HG02798 (cell line): ENCODE measurements at regions not wholly inside any gene's neighbourhood (a gene's known extent, or its start where the extent isn't known, plus 50 kb on each side); places are given as distances from the start of the nearest gene placed in this dataset.
"Not testable (repeated sequence)": the region's sequence is repeated elsewhere in the genome, so short reads cannot be mapped to it uniquely, and the experiment has no call there.

Experiments used
- ATAC-seq: cut with Tn5 transposase; IDR thresholded peaks from one replicate; pipeline ENCODE4 v1.9.1; 2021; ENCODE audit warnings: mild to moderate bottlenecking; ENCODE audit not compliant: unreplicated experiment, poor library complexity

- no peak for ATAC-seq
Measured at GRCh38 chr1:222416001-222416791, 131.7 kb downstream of the HHIPL2 start.

- ATAC-seq: no peak
Measured at GRCh38 chr1:222415441-222415840, 132.5 kb downstream of the HHIPL2 start.

DNA sequence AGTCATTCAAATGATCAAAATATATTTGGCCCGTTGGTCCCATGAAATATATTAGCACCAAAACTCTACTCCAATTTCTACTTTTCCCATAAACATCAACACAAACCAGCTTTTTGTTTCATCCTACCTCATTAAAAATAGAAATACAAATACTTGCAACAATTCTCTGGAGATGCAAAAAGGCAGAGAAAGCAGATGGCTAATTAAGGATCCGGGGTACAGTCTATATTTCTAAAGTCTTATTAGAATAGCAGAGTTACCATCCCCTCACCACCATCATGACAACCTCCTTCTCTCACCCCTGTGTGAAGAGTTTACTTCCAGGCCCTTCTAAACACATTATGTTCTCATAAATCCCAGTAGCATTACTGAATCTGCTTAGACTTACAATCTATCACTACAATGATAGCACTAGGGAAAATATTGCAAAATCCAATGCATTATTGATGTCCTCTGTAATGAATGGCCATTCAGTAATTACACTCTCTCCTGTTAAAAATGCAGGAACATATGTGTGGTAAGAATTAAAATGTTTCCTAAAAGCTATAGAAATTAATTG is 133.8 kb downstream of the HHIPL2 start:
- ATAC-seq: no peak

GRCh38 chr1:222413436-222413835 is 134.5 kb downstream of the HHIPL2 start:
- ATAC-seq: no peak

DNA sequence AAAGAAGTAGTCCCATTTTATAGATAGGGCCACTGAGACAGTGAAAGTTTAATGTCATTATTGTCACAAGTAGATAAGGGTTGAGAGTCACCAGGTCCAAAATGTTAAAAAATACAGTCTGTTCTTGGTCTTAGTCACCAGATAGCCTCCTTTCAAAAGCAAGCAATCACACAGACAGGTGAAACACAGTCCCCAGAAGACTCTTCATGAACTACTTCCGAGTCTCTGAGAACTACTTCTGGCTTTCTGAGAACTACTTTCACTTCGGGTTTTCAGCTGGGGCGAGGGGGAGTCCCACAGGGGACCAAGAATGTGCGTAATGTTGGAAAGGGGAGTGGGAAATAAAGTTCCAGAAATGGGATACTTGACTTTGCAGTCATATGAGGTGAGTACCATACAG is 143.2 kb downstream of the HHIPL2 start:
- peak; percentile 78 for ATAC-seq

- no peak for ATAC-seq
Measured at GRCh38 chr1:222399197-222399596, 148.7 kb downstream of the HHIPL2 start.

DNA sequence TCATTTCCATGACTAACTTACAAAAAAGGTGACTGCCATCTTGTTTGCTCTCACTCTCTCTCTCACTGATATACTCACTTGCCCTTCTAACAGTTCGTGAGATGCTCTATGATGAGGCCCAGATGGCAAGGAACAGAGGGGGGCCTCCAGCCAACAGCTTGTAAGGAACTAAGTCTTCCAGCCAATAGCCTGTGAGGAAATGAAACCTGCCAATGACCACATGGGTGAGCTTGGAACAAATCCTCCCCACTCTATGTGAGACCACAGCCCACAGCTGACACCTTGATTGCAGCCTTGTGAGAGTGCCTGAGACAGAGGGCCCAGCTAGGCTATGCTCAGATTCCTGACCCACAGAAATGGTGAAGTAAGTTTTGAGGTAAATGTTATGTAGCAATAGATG is 153.7 kb downstream of the HHIPL2 start:
- ATAC-seq: peak; percentile 31

DNA sequence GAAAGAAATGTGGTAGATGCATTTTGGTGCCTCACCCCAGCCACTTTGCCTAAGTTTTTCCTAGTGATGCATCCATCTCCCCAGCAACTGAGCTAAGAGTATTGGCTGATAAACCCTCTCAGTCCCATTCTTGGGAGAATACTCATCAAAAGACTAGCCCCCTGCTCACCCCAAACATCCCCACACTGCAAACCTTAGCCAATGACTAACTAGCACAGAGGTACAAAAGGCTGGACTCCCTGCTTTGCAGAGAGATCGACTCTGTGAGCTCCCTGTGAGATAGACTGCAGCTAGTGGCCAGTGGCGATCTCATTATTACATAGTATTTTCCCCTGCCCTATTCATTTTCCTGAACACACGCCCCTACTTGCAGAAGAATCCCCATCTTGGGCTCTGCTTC is 155.3 kb downstream of the HHIPL2 start:
- ATAC-seq: no peak

DNA sequence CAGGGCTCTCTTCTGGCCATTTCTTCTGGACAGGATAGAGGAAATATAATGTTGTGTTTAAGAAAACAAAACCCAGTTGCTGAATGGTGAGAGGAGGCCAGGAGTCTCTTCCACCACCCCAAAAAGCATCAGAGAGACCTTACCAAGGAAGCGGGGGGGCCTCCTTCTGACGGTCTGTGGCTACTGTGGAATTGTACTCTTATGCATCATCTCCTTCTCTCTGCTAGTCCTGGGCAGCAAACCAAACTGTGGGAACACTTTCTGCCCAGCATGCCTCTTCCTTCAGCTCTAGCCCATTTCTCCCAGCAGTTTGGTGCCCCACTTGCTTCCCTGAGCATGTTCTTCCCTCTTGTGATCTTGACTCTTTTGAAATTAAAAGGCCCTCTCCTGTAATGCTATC is 157.7 kb downstream of the HHIPL2 start:
- no peak for ATAC-seq

- no peak for ATAC-seq
Measured at GRCh38 chr1:222387007-222387814, 160.7 kb downstream of the HHIPL2 start.

DNA sequence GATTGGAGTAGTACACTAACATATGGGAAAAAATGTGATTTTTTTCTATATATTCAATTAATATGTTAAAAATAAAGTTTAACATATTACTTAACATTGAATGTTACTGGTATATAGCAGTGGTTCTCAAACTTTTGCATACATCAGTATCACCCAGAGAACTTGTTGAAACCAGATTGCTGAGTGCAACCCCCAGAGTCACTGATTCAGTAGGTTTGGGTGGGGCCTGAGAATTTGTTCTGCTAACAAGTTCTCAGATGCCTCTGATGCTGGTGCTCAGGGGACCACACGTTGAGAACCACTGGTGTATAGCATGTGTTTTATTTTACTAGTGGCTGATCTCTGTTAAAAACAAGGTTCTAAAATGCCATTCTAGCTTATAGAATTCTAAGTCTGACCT is 161.9 kb downstream of the HHIPL2 start:
- ATAC-seq: no peak

DNA sequence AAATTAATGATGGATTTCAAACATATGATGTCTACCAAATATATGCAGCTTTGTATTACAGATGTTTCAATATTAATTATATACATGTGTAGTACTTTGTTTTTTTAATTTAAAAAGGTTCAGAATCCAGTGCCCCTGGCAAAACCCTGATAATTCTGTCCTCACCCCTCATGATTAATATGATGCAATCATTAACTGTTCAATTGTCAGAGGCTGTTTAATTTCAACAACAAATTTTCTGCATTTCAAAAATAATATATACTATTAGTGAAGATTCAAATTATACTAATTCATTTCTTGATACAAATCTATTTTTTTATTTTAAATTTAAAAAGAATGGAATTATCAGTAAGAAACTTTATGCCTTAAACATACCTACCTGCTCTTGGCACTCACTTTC is 162.6 kb downstream of the HHIPL2 start:
- no peak for ATAC-seq

- ATAC-seq: no peak
Measured at GRCh38 chr1:222384531-222384930, 163.4 kb downstream of the HHIPL2 start.

DNA sequence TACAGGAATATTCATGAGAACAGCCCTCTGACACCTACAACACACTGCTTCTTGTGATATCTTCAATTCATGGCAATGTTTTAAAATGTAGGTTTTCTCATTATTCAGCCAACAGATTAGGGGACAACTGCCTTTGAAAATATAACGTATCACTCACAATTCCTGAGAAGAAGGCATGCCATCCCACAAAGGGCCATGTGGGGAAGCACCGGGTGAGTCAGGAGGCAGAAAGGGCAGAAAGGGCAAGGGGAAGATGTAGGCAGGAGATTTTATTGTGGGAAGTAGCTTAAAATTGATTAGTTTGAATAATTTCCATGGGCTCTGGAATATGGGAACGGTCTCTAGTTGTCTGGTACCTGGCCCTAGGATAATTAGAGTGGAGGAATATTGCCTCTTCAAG is 165.7 kb downstream of the HHIPL2 start:
- ATAC-seq: no peak

DNA sequence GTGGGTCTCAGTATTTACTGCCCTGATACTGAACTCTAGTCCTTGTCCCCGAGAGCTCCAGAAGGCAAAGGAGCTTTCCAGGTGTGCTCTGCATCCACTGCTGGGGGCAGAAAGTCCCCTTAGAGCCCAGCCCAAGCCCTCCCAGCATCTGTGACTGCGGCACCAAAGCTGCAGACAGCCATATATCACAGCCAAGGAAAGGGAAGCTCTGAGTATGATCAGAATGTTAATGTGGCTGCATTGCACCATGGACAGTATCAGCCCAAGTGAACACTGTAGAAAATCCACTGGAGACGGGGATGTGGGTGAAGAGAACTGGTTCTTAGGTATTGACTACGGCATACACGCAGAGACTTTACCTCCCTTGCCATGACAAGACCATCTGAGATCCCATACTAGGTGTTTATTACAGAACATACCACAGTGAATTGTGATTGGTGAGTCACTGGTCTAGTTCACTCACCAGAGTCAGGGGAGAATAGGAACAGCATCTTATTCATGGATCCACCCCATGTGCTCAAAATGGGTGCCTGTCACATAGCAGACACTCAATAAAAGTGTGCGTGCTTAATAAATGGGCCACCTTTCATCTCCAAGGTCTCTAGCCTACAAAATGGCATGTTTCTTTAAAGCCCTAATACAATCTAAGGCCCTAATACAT is 170.3 kb downstream of the HHIPL2 start:
- no peak for ATAC-seq

DNA sequence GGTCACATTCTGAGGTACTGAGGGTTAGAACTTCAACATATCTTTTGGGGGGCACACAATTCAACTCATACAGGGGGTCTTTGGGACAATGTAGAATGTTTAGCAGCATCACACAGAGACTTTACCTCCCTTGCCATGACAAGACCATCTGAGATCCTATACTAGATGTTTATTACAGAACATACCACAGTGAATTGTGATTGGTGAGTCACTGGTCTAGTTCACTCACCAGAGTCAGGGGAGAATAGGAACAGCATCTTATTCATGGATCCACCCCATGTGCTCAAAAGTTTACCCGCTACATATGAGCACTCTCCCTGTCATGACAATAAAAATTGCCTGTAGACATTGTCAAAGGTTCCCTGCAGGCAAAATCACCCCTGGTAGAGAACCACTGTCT is 171.1 kb downstream of the HHIPL2 start:
- not testable (repeated sequence) for ATAC-seq

DNA sequence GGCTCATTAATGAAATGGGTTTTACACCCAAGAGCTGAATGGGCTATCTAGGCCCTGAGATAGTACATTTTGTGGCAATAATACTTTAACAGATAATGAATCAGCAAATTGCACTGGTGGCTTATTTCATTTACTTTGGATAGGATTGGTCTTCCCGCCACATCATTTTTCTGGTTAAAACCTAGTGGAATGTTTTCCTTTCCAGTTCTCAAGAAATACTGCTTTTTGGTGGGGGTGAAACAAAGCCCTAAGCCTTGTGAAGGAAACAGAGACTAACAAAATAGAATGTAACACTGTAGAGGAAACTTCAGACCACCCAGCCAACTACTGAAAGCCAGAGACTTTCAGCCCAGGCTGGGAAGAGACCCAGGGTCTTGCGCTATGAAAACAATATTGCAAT is 172.2 kb downstream of the HHIPL2 start:
- no peak for ATAC-seq

DNA sequence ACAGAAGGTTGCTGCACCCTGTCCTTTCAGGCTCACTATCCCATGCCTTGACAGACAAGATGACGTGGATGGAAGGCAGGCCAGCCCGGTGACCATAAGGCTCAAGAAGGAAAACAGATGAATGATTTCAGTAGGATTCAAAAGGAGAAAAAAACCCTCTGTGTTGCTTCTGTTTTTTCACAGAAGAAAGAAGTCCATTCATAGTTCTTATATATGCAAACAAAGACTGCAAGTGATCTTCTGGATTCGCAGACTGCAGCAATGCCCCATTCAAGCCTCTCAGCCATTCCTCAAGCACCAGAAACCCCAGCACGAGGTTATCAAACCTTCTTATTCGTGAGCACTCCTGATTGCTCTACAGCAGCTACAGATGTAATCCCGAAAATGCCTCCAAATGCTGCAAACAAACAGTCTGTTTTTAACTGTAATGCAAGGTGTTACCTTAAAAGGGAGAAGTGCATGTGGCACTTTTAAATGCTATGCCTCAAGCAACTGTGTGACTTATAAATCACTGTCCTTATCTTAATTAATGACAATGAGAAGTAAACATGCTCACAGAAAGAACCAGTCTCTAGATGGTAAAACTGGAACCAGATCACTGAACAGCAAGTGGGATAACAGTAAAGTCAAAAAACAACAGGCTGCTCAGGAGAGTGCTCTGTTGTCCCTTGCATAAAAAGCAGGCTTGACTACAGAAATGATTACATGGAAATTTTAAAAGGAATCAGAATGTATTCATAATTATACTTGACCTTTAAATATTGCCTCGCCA is 173.9 kb downstream of the HHIPL2 start:
- no peak for ATAC-seq

DNA sequence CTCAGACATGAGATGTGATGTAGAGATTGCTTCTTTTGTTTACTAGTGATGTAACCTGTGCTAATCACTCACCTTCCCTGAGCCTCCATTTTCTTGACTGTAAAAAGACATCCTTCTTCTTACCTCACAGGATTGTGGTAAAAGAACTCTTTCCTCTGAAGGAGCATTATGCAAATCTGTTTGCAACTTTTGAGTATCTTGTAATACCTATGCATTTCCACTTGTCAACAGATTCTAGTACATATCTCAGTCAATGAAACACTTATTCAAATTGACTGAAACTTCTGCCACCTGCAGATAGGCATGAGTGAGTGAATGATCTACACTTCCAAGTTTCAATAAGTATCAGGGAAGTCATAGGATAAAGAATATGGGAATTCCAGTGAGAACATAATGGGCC is 174.7 kb downstream of the HHIPL2 start:
- ATAC-seq: no peak

DNA sequence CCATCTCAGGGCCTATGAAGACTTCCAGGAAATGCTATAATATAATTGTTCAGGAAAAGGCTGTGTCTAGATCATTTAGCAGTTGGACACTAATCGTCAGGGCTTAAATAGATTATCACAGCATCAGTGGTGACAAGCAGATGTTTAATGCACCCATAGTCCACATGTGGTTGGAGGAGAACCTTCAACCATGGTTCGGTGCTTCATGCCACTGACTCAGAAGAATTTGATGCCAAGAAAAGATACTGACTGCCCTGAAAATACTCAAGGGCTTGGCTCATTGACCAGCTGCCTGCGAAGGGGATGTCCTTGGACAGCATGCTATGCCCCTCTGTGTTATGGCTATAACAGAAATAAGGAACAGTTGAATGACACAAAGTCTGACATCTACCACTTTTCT is 175.7 kb downstream of the HHIPL2 start:
- ATAC-seq: no peak
